Activated CD4-positive, alpha-beta memory T cell treated with anti-CD3 and anti-CD28 coated beads, Interleukin-2, amount 10 ng/mL, durations not matched to agents 7 days and 5 days (primary cell): ENCODE measurements at regions not wholly inside any gene's neighbourhood (a gene's known extent, or its start where the extent isn't known, plus 50 kb on each side); places are given as distances from the start of the nearest gene placed in this dataset.

ENCODE experiments used
- CTCF ChIA-PET: fragments of 350-600 bp; sonication (Branson Sonifier 250); formaldehyde crosslinking; loops from one replicate; lab custom pipeline; 2021; ENCODE audit warnings: antibody characterized with exemption, inconsistent platforms; lab: Charles Lee
- POLR2A ChIA-PET: fragments of 350-600 bp; sonication (Branson Sonifier 250); formaldehyde crosslinking; loops from one replicate; lab custom pipeline; 2021; ENCODE audit warnings: antibody characterized with exemption; lab: Charles Lee
- DNase-seq: peaks from one replicate; pipeline ENCODE4 v3.0.0-alpha.2; 2020
- H3K27ac Mint-ChIP-seq: one replicate; pipeline ENCODE4 v1.8.0; 2021; ENCODE audit warnings: mild to moderate bottlenecking, mixed read lengths
- H3K27me3 Mint-ChIP-seq: one replicate; pipeline ENCODE4 v1.8.0; 2021; ENCODE audit warnings: mixed read lengths
- H3K36me3 Mint-ChIP-seq: one replicate; pipeline ENCODE4 v1.8.0; 2021; ENCODE audit warnings: low read depth, mixed read lengths
- H3K4me1 Mint-ChIP-seq: one replicate; pipeline ENCODE4 v1.8.0; 2021; ENCODE audit warnings: mixed read lengths
- H3K4me3 Mint-ChIP-seq: one replicate; pipeline ENCODE4 v1.8.0; 2021; ENCODE audit warnings: mild to moderate bottlenecking, mixed read lengths
- H3K9me3 Mint-ChIP-seq: one replicate; pipeline ENCODE4 v1.8.0; 2021; ENCODE audit warnings: mixed read lengths

GRCh38 chr14:28671425-28671824 is 95.2 kb upstream of the FOXG1 start:
- H3K9me3 Mint-ChIP-seq: peaks cover 9% of the 10 kb centered on the region
- H3K36me3 Mint-ChIP-seq: no peaks in the 10 kb centered on the region
- H3K27ac Mint-ChIP-seq: no peak overlapping the region
- no peak overlapping the region for H3K4me3 Mint-ChIP-seq
- H3K4me1 Mint-ChIP-seq: no peaks in the 10 kb centered on the region
- DNase-seq: no peak
- no peaks in the 10 kb centered on the region for H3K27me3 Mint-ChIP-seq
- ChIA-PET POLR2A (no interaction called here), CTCF (no interaction called here)

GRCh38 chr14:28673056-28673455 is 93.5 kb upstream of the FOXG1 start:
- Mint-ChIP-seq H3K9me3 (peaks cover 9% of the 10 kb centered on the region), H3K27me3 (no peaks in the 10 kb centered on the region), H3K36me3 (no peaks in the 10 kb centered on the region), H3K4me1 (no peaks in the 10 kb centered on the region), H3K4me3 (no peak overlapping the region), H3K27ac (no peak overlapping the region)
- CTCF ChIA-PET: no interaction called here
- POLR2A ChIA-PET: no interaction called here
- no peak for DNase-seq

DNA sequence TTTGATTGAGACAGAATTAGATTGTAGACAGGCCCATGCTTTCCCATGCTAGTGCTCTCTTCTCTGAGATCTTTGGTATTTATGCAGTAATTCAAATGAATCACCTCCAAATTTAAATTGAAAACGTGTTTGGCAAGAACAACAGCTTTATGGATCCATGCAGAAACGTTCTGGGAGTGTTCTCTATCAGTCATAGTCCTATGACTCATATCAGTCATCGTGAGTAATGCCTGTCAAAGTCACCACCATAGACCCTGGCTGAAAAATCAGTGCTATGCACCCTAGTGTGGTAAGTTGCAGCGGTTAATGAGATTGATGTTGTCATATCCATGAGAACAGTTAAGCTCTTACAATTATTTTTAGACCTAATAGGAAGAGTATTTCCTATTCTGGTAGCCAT is 90.1 kb upstream of the FOXG1 start:
- H3K27ac Mint-ChIP-seq: no peak overlapping the region
- CTCF ChIA-PET: no interaction called here
- peaks cover 9% of the 10 kb centered on the region for H3K9me3 Mint-ChIP-seq
- no peaks in the 10 kb centered on the region for H3K36me3 Mint-ChIP-seq
- POLR2A ChIA-PET: no interaction called here
- no peaks in the 10 kb centered on the region for H3K27me3 Mint-ChIP-seq
- H3K4me3 Mint-ChIP-seq: no peak overlapping the region
- no peaks in the 10 kb centered on the region for H3K4me1 Mint-ChIP-seq
- no peak for DNase-seq

- Mint-ChIP-seq H3K27ac (no peak overlapping the region), H3K9me3 (peaks cover 12% of the 10 kb centered on the region), H3K27me3 (no peaks in the 10 kb centered on the region), H3K36me3 (no peaks in the 10 kb centered on the region), H3K4me1 (no peaks in the 10 kb centered on the region), H3K4me3 (no peak overlapping the region)
- no peak for DNase-seq
- CTCF ChIA-PET: no interaction called here
- POLR2A ChIA-PET: no interaction called here
Measured at GRCh38 chr14:28677381-28677780, 89.2 kb upstream of the FOXG1 start.

DNA sequence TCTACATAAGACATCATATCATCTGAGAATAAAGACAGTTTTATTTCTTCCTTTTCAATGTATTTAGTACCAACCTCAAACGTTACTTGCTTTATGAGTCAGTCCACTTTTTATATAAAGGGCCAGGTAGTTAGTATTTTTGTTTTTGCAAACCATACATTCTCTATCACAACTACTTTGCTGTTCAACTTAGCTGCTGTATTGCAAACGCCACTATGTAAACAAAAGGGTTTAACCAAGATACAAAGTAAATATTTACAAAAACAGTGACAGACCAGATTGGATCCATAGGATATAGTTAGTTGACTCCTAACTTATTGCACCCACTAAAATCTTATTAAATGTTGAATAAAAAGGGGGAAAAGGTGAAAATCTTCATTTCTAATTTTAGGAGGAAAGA is 87.7 kb upstream of the FOXG1 start:
- CTCF ChIA-PET: no interaction called here
- H3K4me1 Mint-ChIP-seq: no peaks in the 10 kb centered on the region
- H3K36me3 Mint-ChIP-seq: no peaks in the 10 kb centered on the region
- POLR2A ChIA-PET: no interaction called here
- DNase-seq: no peak
- H3K9me3 Mint-ChIP-seq: peaks cover 16% of the 10 kb centered on the region
- H3K27ac Mint-ChIP-seq: no peak overlapping the region
- H3K4me3 Mint-ChIP-seq: no peak overlapping the region
- H3K27me3 Mint-ChIP-seq: no peaks in the 10 kb centered on the region

DNA sequence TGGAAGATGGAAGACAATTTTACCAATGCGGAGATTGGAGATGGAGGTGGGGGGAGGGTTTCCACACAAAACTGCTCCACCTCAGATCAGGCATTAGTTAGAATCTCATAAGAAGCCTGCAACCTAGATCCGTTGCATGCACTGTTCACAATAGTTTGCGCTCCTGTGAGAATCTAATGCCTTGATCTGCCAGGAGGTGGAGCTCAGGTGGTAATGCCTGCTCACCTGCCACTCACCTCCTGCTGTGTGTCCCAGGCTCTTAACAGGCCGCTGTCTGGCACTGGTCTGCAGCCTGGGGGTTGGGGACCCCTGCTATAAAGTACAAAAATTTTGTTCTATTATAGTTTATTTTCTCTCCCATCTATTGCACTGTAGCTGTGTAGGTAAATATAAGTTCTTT is 84.9 kb upstream of the FOXG1 start:
- Mint-ChIP-seq H3K36me3 (no peaks in the 10 kb centered on the region), H3K27ac (no peak overlapping the region), H3K9me3 (peaks cover 18% of the 10 kb centered on the region), H3K4me3 (no peak overlapping the region), H3K4me1 (no peaks in the 10 kb centered on the region), H3K27me3 (no peaks in the 10 kb centered on the region)
- DNase-seq: no peak
- ChIA-PET CTCF (no interaction called here), POLR2A (no interaction called here)

DNA sequence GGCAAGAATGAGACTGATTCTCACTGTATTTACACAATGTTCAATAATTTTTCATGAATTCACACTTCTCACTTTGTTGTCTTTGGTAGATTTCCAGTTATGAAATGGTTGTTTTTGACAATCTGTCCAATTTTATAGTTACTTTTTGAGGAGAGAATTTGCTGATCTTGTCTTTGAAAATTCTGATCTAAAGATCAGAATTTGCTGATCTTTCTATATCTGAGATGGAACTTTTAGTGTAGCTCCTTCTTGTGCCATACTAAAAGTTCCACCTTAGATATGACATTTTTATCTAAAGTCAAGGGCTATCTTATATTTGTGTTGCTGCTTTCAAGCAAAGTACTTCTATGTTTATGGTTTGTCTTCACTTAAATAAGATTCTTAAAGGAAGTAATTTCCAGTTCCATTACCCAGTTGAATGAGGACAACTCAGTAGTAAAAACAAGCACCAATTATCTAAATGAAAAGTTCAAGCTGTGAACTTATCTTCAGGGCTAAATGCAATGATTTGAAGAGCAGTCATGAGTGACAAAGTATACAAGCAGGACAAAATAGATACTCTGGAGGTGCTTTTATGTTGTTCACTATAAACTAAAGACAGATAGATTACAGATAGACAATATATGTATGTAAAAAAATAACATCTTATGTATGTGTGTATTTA is 76.4 kb upstream of the FOXG1 start:
- Mint-ChIP-seq H3K27ac (no peak overlapping the region), H3K4me1 (no peaks in the 10 kb centered on the region), H3K36me3 (no peaks in the 10 kb centered on the region), H3K4me3 (no peak overlapping the region), H3K27me3 (no peaks in the 10 kb centered on the region), H3K9me3 (peaks cover 11% of the 10 kb centered on the region)
- ChIA-PET CTCF (no interaction called here), POLR2A (no interaction called here)
- DNase-seq: no peak

- CTCF ChIA-PET: no interaction called here
- no peak overlapping the region for H3K27ac Mint-ChIP-seq
Measured at GRCh38 chr14:28695109-28695508, 71.5 kb upstream of the FOXG1 start.

DNA sequence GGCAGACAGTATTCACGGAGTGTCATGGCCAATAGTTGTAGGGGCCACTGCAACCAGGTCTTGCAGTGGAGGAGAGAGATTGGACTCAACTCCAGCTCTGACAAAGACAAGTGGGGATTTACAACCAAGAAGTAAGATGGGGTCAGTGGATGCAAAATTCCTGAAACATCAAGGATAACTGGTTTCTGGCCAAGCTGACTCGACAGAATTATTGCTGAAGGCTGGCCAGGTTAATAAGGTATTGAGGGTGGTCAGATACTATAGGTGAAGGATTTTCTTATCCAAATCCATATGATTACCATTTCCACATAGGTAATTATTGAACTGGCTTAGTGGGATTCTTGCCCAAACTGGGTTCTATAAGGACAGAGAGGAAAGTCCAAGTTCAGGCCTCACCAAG is 64.9 kb upstream of the FOXG1 start:
- H3K27me3 Mint-ChIP-seq: no peaks in the 10 kb centered on the region
- DNase-seq: no peak
- POLR2A ChIA-PET: no interaction called here
- H3K4me1 Mint-ChIP-seq: no peaks in the 10 kb centered on the region
- H3K27ac Mint-ChIP-seq: no peak overlapping the region
- H3K36me3 Mint-ChIP-seq: no peaks in the 10 kb centered on the region
- no peak overlapping the region for H3K4me3 Mint-ChIP-seq
- H3K9me3 Mint-ChIP-seq: peaks cover 12% of the 10 kb centered on the region
- CTCF ChIA-PET: no interaction called here

More at GRCh38 chr14:28695109-28695508, 71.5 kb upstream of the FOXG1 start:
- Mint-ChIP-seq H3K4me3 (no peak overlapping the region), H3K27me3 (no peaks in the 10 kb centered on the region), H3K4me1 (no peaks in the 10 kb centered on the region), H3K36me3 (no peaks in the 10 kb centered on the region), H3K9me3 (peaks cover 7% of the 10 kb centered on the region)
- DNase-seq: no peak
- POLR2A ChIA-PET: no interaction called here

GRCh38 chr14:28703482-28703881 is 63.1 kb upstream of the FOXG1 start:
- no peak for DNase-seq
- no peaks in the 10 kb centered on the region for H3K27me3 Mint-ChIP-seq
- no peak overlapping the region for H3K27ac Mint-ChIP-seq
- ChIA-PET POLR2A (no interaction called here), CTCF (no interaction called here)
- no peaks in the 10 kb centered on the region for H3K36me3 Mint-ChIP-seq
- H3K4me3 Mint-ChIP-seq: no peak overlapping the region
- peaks cover 8% of the 10 kb centered on the region for H3K9me3 Mint-ChIP-seq
- no peaks in the 10 kb centered on the region for H3K4me1 Mint-ChIP-seq

DNA sequence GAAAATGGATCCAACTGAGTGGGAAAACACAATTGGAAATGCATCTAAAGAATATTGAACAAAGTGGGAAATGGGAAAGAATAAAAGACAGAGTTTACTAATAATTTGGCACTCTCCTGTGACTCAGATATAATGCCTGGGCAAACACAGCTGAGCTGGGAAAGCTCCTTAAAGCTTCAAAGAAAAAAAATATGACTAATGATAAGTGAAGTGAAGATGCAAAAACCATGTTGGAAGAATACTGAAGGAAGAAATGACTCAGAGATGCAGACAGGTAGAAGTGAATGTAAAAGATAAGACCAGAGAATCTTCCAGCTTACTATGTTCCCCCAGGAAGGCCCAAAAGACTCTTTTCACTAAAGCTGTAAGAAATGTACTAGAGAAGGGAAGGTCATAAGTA is 62.4 kb upstream of the FOXG1 start:
- Mint-ChIP-seq H3K27me3 (no peaks in the 10 kb centered on the region), H3K4me3 (no peak overlapping the region), H3K4me1 (no peaks in the 10 kb centered on the region), H3K36me3 (no peaks in the 10 kb centered on the region), H3K9me3 (peaks cover 8% of the 10 kb centered on the region), H3K27ac (no peak overlapping the region)
- POLR2A ChIA-PET: no interaction called here
- CTCF ChIA-PET: no interaction called here
- no peak for DNase-seq

- Mint-ChIP-seq H3K27me3 (no peaks in the 10 kb centered on the region), H3K4me1 (no peaks in the 10 kb centered on the region), H3K4me3 (no peak overlapping the region), H3K36me3 (no peaks in the 10 kb centered on the region), H3K27ac (no peak overlapping the region), H3K9me3 (peaks cover 12% of the 10 kb centered on the region)
- ChIA-PET POLR2A (no interaction called here), CTCF (no interaction called here)
- DNase-seq: no peak
Measured at GRCh38 chr14:28707814-28708213, 58.8 kb upstream of the FOXG1 start.

GRCh38 chr14:28709571-28710305 is 56.8 kb upstream of the FOXG1 start:
- no peak for DNase-seq
- peaks cover 7% of the 10 kb centered on the region for H3K9me3 Mint-ChIP-seq
- no peak overlapping the region for H3K27ac Mint-ChIP-seq
- POLR2A ChIA-PET: no interaction called here
- no peaks in the 10 kb centered on the region for H3K36me3 Mint-ChIP-seq
- no peaks in the 10 kb centered on the region for H3K27me3 Mint-ChIP-seq
- CTCF ChIA-PET: no interaction called here
- H3K4me1 Mint-ChIP-seq: no peaks in the 10 kb centered on the region
- no peak overlapping the region for H3K4me3 Mint-ChIP-seq
